Kidney epithelial cell (primary cell): ENCODE measurements at regions not wholly inside any gene's neighbourhood (a gene's known extent, or its start where the extent isn't known, plus 50 kb on each side); places are given as distances from the start of the nearest gene placed in this dataset.

Source experiments
- DNase-seq: peaks from one replicate; pipeline ENCODE4 v3.0.0-alpha.2; 2010; ENCODE audit warnings: low read depth
- H3K27me3 ChIP-seq: 2 replicates; pipeline ENCODE4 v1.6.0; 2011; ENCODE audit warnings: low read length; ENCODE audit not compliant: control insufficient read depth, insufficient read depth
- H3K36me3 ChIP-seq: 2 replicates; pipeline ENCODE4 v1.5.1; 2011; ENCODE audit warnings: low read length; ENCODE audit not compliant: control insufficient read depth, insufficient read depth
- H3K4me3 ChIP-seq: 2 replicates; pipeline ENCODE4 v1.5.1; 2011; ENCODE audit warnings: low read depth, mild to moderate bottlenecking, control low read depth, low read length
- CTCF ChIP-seq: IDR thresholded peaks from 2 replicates; pipeline ENCODE4 v1.5.1; 2011; ENCODE audit warnings: mild to moderate bottlenecking, moderate library complexity, low read length, control low read depth, inconsistent platforms; ENCODE audit not compliant: insufficient read depth, poor library complexity, severe bottlenecking

DNA sequence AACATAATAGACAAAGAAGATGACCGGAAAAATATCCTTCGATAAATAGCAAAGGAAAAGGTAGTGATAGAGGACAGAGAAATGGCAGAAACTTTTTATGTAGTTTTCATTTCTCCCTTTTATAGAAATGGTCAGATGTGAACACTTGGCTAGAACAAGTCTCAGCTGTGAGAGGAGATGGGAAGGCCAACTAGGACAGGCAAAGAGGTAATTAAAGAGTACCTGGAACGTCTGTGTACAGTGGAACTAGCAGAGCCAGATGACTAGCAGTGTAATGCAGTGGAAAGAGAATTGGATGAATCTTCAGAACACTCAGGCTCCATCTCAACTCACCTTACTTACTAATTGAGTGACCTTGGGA lies 69.2 kb downstream of the NABP1 start:
- H3K27me3 ChIP-seq: no peaks in the 10 kb centered on the region
- H3K4me3 ChIP-seq: no peak overlapping the region
- H3K36me3 ChIP-seq: no peaks in the 10 kb centered on the region
- TF ChIP-seq CTCF: no peak
- no peak for DNase-seq

DNA sequence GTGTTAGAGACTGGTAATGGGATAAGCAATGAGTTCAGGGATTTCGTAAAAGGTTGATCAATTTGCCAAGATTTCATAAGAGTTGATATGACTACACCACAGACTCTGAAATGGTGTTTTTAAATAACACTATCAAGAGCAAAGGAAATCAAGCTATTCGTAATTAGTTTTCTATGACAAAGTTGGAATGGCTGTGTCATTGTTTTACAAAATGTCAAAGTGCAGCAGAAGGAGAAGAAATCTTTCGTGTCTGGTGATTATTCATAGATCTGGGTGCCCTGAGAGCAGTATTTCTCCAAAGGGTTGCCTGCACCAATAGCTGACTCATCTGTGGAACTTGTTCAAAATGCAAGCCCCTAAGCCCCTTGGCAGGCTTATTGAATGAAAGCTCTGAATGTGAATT lies 70.1 kb downstream of the NABP1 start:
- Histone ChIP-seq H3K4me3 (no peak overlapping the region), H3K27me3 (no peaks in the 10 kb centered on the region), H3K36me3 (no peaks in the 10 kb centered on the region)
- no peak for DNase-seq
- no peak for TF ChIP-seq CTCF

DNA sequence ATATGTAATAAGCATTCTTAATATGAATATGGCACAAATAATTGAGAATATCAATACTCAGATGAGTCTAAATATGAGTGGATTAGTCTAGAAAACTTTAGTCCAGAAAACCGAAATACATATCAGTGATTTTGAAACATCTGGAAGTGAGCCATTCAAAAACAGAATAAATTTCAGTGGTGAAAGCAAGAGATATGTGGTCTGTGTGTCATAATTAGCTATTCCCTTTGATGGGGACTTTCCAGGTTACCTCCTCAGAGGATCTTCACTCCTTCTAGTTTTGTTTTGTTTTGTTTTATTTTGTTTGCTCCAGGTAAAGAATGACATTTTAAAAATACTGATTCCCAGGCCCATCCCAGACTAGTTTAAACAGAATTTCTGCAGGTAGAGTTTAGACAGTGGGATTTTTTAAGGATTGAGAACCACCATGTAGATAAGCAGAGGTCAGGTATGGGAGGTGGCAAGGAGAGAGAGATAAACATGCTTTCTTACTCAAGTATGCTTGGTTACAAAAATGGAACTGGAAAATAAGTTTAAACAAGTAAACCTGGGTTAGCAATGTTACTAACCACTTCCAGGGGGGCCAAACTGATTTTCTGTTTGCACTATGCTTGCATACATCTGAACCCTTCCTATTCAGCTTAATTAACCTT lies 70.7 kb downstream of the NABP1 start:
- no peak for TF ChIP-seq CTCF
- no peak for DNase-seq
- Histone ChIP-seq H3K36me3 (no peaks in the 10 kb centered on the region), H3K4me3 (no peak overlapping the region), H3K27me3 (no peaks in the 10 kb centered on the region)

- no peak for TF ChIP-seq CTCF
- no peak for DNase-seq
- no peak overlapping the region for H3K4me3 ChIP-seq
- H3K36me3 ChIP-seq: no peaks in the 10 kb centered on the region
- no peaks in the 10 kb centered on the region for H3K27me3 ChIP-seq
Observed at GRCh38 chr2:191749181-191749540, 71.2 kb downstream of the NABP1 start.

DNA sequence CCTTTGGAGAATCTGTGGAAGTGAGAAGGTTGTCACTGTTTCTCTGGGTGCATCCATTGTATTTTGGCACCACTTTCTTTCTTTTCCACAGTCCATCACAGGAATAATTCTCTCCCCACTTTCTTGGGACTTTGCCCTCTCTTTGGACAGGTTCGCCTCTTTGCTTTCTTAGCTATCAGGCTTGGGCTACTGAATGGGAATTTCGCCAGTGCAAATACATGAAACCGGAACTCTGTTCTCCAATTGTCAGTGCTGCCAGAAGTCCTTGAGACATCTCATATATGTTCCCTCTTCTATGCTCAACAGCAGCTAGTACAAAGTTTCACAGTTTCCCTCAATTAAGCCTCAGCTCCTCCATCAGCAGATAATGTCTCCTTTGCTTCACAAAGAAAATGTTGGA lies 76.2 kb downstream of the NABP1 start:
- no peak for TF ChIP-seq CTCF
- H3K36me3 ChIP-seq: no peaks in the 10 kb centered on the region
- DNase-seq: no peak
- H3K4me3 ChIP-seq: no peak overlapping the region
- no peaks in the 10 kb centered on the region for H3K27me3 ChIP-seq

DNA sequence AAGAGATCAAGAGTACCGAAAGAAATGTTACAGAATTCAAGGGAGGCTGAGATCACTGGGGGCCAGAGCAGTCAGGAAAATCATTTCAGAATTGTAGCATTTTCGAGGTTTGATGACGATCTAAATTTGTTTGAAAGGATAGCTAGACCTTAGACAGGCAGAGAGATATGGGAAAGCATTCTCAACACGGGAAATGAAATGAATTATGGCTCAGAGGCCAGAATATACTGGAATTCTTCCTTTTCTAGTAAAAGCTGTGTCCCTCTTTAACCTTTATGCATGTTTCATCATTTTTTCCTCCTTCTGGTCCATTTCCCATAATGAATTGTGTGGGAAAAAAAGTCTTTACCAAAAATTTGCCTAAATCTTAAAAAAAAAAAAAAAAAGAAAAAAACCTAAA lies 78.8 kb downstream of the NABP1 start:
- no peak for TF ChIP-seq CTCF
- no peaks in the 10 kb centered on the region for H3K27me3 ChIP-seq

More for the DNA sequence above, 78.8 kb downstream of the NABP1 start:
- H3K36me3 ChIP-seq: no peaks in the 10 kb centered on the region
- no peak for DNase-seq
- no peak overlapping the region for H3K4me3 ChIP-seq
